Activated CD8-positive, alpha-beta memory T cell treated with anti-CD3 and anti-CD28 coated beads, Interleukin-2, amount 10 ng/mL, durations not matched to agents 7 days and 5 days (primary cell): ENCODE measurements at regions not wholly inside any gene's neighbourhood (a gene's known extent, or its start where the extent isn't known, plus 50 kb on each side); places are given as distances from the start of the nearest gene placed in this dataset.
"Not testable (repeated sequence)": the region's sequence is repeated elsewhere in the genome, so short reads cannot be mapped to it uniquely, and the experiment has no call there.

Experiments
- ATAC-seq: fragments of 150-1000 bp; cut with Tn5 transposase; one replicate; pipeline ENCODE4 v1.10.0; 2021; ENCODE audit warnings: moderate library complexity
- CTCF ChIA-PET: fragments of 350-600 bp; sonication (Branson Sonifier 250); formaldehyde crosslinking; loops from one replicate; lab custom pipeline; 2021; ENCODE audit warnings: antibody characterized with exemption; lab: Charles Lee
- DNase-seq: peaks from one replicate; pipeline ENCODE4 v3.0.0-alpha.2; 2020
- H3K27ac Mint-ChIP-seq: one replicate; pipeline ENCODE4 v1.8.0; 2021; ENCODE audit warnings: mild to moderate bottlenecking, mixed read lengths
- H3K27me3 Mint-ChIP-seq: one replicate; pipeline ENCODE4 v1.8.0; 2021; ENCODE audit warnings: mixed read lengths
- H3K36me3 Mint-ChIP-seq: one replicate; pipeline ENCODE4 v1.8.0; 2021; ENCODE audit warnings: mild to moderate bottlenecking, mixed read lengths
- H3K4me1 Mint-ChIP-seq: one replicate; pipeline ENCODE4 v1.8.0; 2021; ENCODE audit warnings: mixed read lengths
- H3K4me3 Mint-ChIP-seq: one replicate; pipeline ENCODE4 v1.8.0; 2021; ENCODE audit warnings: mild to moderate bottlenecking, moderate library complexity, mixed read lengths
- H3K9me3 Mint-ChIP-seq: one replicate; pipeline ENCODE4 v1.8.0; 2022; ENCODE audit warnings: low read depth, mixed read lengths

GRCh38 chr1:99361406-99361805 is 97.1 kb downstream of the PLPPR4 start:
- H3K9me3 Mint-ChIP-seq, result no peaks in the 10 kb centered on the region
- no peak for ATAC-seq
- H3K27me3 Mint-ChIP-seq, result no peaks in the 10 kb centered on the region
- H3K4me3 Mint-ChIP-seq, result no peak overlapping the region
- CTCF ChIA-PET, result no interaction called here
- no peak for DNase-seq
- no peak overlapping the region for H3K27ac Mint-ChIP-seq
- no peaks in the 10 kb centered on the region for H3K4me1 Mint-ChIP-seq
- H3K36me3 Mint-ChIP-seq, result no peaks in the 10 kb centered on the region

- ATAC-seq, result no peak
- Mint-ChIP-seq H3K4me3 (no peak overlapping the region), H3K27ac (no peak overlapping the region), H3K4me1 (no peaks in the 10 kb centered on the region), H3K27me3 (no peaks in the 10 kb centered on the region), H3K9me3 (no peaks in the 10 kb centered on the region), H3K36me3 (no peaks in the 10 kb centered on the region)
- CTCF ChIA-PET, result no interaction called here
- no peak for DNase-seq
Observed at GRCh38 chr1:99363531-99363930, 99.2 kb downstream of the PLPPR4 start.

- H3K4me1 Mint-ChIP-seq, result no peaks in the 10 kb centered on the region
- CTCF ChIA-PET, result no interaction called here
- no peaks in the 10 kb centered on the region for H3K27me3 Mint-ChIP-seq
- no peaks in the 10 kb centered on the region for H3K36me3 Mint-ChIP-seq
- no peaks in the 10 kb centered on the region for H3K9me3 Mint-ChIP-seq
- no peak for DNase-seq
- no peak for ATAC-seq
- H3K27ac Mint-ChIP-seq, result no peak overlapping the region
- no peak overlapping the region for H3K4me3 Mint-ChIP-seq
Observed at GRCh38 chr1:99365141-99365540, 100.8 kb downstream of the PLPPR4 start.

GRCh38 chr1:99365545-99365944 is 101.3 kb downstream of the PLPPR4 start:
- CTCF ChIA-PET, result no interaction called here
- no peaks in the 10 kb centered on the region for H3K27me3 Mint-ChIP-seq
- H3K4me3 Mint-ChIP-seq, result no peak overlapping the region
- no peak overlapping the region for H3K27ac Mint-ChIP-seq
- DNase-seq (no peak), ATAC-seq (no peak)
- no peaks in the 10 kb centered on the region for H3K4me1 Mint-ChIP-seq
- H3K36me3 Mint-ChIP-seq, result no peaks in the 10 kb centered on the region
- H3K9me3 Mint-ChIP-seq, result no peaks in the 10 kb centered on the region

- no peaks in the 10 kb centered on the region for H3K27me3 Mint-ChIP-seq
- peaks cover 3% of the 10 kb centered on the region for H3K4me1 Mint-ChIP-seq
- H3K27ac Mint-ChIP-seq, result no peak overlapping the region
- DNase-seq (no peak), ATAC-seq (no peak)
- no peak overlapping the region for H3K4me3 Mint-ChIP-seq
- CTCF ChIA-PET, result no interaction called here
- H3K9me3 Mint-ChIP-seq, result no peaks in the 10 kb centered on the region
- no peaks in the 10 kb centered on the region for H3K36me3 Mint-ChIP-seq
Observed at GRCh38 chr1:99369154-99369553, 104.9 kb downstream of the PLPPR4 start.

- H3K36me3 Mint-ChIP-seq, result no peaks in the 10 kb centered on the region
- no peak for ATAC-seq
- H3K4me3 Mint-ChIP-seq, result no peak overlapping the region
- no peak overlapping the region for H3K27ac Mint-ChIP-seq
- CTCF ChIA-PET, result no interaction called here
- no peak for DNase-seq
- no peaks in the 10 kb centered on the region for H3K9me3 Mint-ChIP-seq
- H3K4me1 Mint-ChIP-seq, result peaks cover 4% of the 10 kb centered on the region
- H3K27me3 Mint-ChIP-seq, result no peaks in the 10 kb centered on the region
Observed at GRCh38 chr1:99370476-99370875, 106.2 kb downstream of the PLPPR4 start.

GRCh38 chr1:99371413-99371812 is 107.1 kb downstream of the PLPPR4 start:
- no peaks in the 10 kb centered on the region for H3K36me3 Mint-ChIP-seq
- H3K27me3 Mint-ChIP-seq, result no peaks in the 10 kb centered on the region
- CTCF ChIA-PET, result no interaction called here
- no peak overlapping the region for H3K27ac Mint-ChIP-seq
- H3K9me3 Mint-ChIP-seq, result no peaks in the 10 kb centered on the region
- no peak for ATAC-seq
- H3K4me3 Mint-ChIP-seq, result no peak overlapping the region
- peaks cover 4% of the 10 kb centered on the region for H3K4me1 Mint-ChIP-seq
- DNase-seq, result no peak

GRCh38 chr1:99374109-99374508 is 109.8 kb downstream of the PLPPR4 start:
- Mint-ChIP-seq H3K27me3 (no peaks in the 10 kb centered on the region), H3K4me1 (peaks cover 4% of the 10 kb centered on the region), H3K36me3 (no peaks in the 10 kb centered on the region), H3K27ac (no peak overlapping the region), H3K9me3 (no peaks in the 10 kb centered on the region), H3K4me3 (peak overlapping the region; percentile 21)
- DNase-seq (no peak), ATAC-seq (no peak)
- CTCF ChIA-PET, result no interaction called here

- ATAC-seq, H3K27ac Mint-ChIP-seq, CTCF ChIA-PET, H3K36me3 Mint-ChIP-seq, H3K4me3 Mint-ChIP-seq, H3K27me3 Mint-ChIP-seq, DNase-seq, H3K4me1 Mint-ChIP-seq, H3K9me3 Mint-ChIP-seq: not testable (repeated sequence)
Observed at GRCh38 chr1:99374693-99375092, 110.4 kb downstream of the PLPPR4 start.

GRCh38 chr1:99384021-99384420 is 119.7 kb downstream of the PLPPR4 start:
- Mint-ChIP-seq H3K36me3 (no peaks in the 10 kb centered on the region), H3K4me3 (no peak overlapping the region)
- CTCF ChIA-PET, result no interaction called here

GRCh38 chr1:99385852-99386251 is 121.6 kb downstream of the PLPPR4 start:
- no peak for ATAC-seq
- Mint-ChIP-seq H3K27ac (no peak overlapping the region), H3K27me3 (no peaks in the 10 kb centered on the region), H3K4me3 (no peak overlapping the region), H3K9me3 (no peaks in the 10 kb centered on the region), H3K4me1 (no peaks in the 10 kb centered on the region), H3K36me3 (no peaks in the 10 kb centered on the region)
- CTCF ChIA-PET, result no interaction called here
- no peak for DNase-seq

More at GRCh38 chr1:99384021-99384420, 119.7 kb downstream of the PLPPR4 start:
- Mint-ChIP-seq H3K9me3 (no peaks in the 10 kb centered on the region), H3K4me1 (no peaks in the 10 kb centered on the region), H3K27me3 (no peaks in the 10 kb centered on the region), H3K27ac (no peak overlapping the region)
- no peak for ATAC-seq
- DNase-seq, result no peak

- no peaks in the 10 kb centered on the region for H3K36me3 Mint-ChIP-seq
- no peak overlapping the region for H3K27ac Mint-ChIP-seq
- H3K4me3 Mint-ChIP-seq, result no peak overlapping the region
- H3K9me3 Mint-ChIP-seq, result no peaks in the 10 kb centered on the region
- H3K27me3 Mint-ChIP-seq, result peaks cover 4% of the 10 kb centered on the region
- H3K4me1 Mint-ChIP-seq, result no peaks in the 10 kb centered on the region
- DNase-seq (no peak), ATAC-seq (no peak)
- CTCF ChIA-PET, result no interaction called here
Observed at GRCh38 chr1:99396389-99396788, 132.1 kb downstream of the PLPPR4 start.

GRCh38 chr1:99397029-99397428 is 132.7 kb downstream of the PLPPR4 start:
- Mint-ChIP-seq H3K4me1 (no peaks in the 10 kb centered on the region), H3K36me3 (no peaks in the 10 kb centered on the region)
- CTCF ChIA-PET, result no interaction called here

GRCh38 chr1:99397863-99398262 is 133.6 kb downstream of the PLPPR4 start:
- Mint-ChIP-seq H3K27ac (no peak overlapping the region), H3K4me1 (no peaks in the 10 kb centered on the region), H3K36me3 (no peaks in the 10 kb centered on the region), H3K4me3 (no peak overlapping the region), H3K9me3 (no peaks in the 10 kb centered on the region), H3K27me3 (peaks cover 4% of the 10 kb centered on the region)
- ATAC-seq, result no peak
- DNase-seq, result no peak
- CTCF ChIA-PET, result no interaction called here

More at GRCh38 chr1:99397029-99397428, 132.7 kb downstream of the PLPPR4 start:
- Mint-ChIP-seq H3K27me3 (peaks cover 4% of the 10 kb centered on the region), H3K27ac (no peak overlapping the region), H3K9me3 (no peaks in the 10 kb centered on the region), H3K4me3 (no peak overlapping the region)
- ATAC-seq, result no peak
- DNase-seq, result no peak

GRCh38 chr1:99401556-99401955 is 137.3 kb downstream of the PLPPR4 start:
- DNase-seq, H3K27ac Mint-ChIP-seq, H3K36me3 Mint-ChIP-seq, H3K4me3 Mint-ChIP-seq, H3K27me3 Mint-ChIP-seq, CTCF ChIA-PET, H3K4me1 Mint-ChIP-seq, ATAC-seq, H3K9me3 Mint-ChIP-seq: not testable (repeated sequence)
